Neural crest cell (in vitro differentiated cells): ENCODE measurements at regions not wholly inside any gene's neighbourhood (a gene's known extent, or its start where the extent isn't known, plus 50 kb on each side); places are given as distances from the start of the nearest gene placed in this dataset.

Experiments
- DNase-seq: peaks from one replicate; pipeline ENCODE4 v3.0.0; 2021; ENCODE audit warnings: low read depth, mixed read lengths, low spot score
- H3K27ac Mint-ChIP-seq: one replicate; pipeline ENCODE4 v1.8.0; 2021; ENCODE audit warnings: mild to moderate bottlenecking, mixed read lengths; ENCODE audit not compliant: unreplicated experiment
- H3K27me3 Mint-ChIP-seq: 2 replicates; pipeline ENCODE4 v1.8.0; 2021; ENCODE audit warnings: low read depth, mild to moderate bottlenecking, mixed read lengths
- H3K36me3 Mint-ChIP-seq: 2 replicates; pipeline ENCODE4 v1.8.0; 2021; ENCODE audit warnings: low read depth, mild to moderate bottlenecking, mixed read lengths
- H3K4me1 Mint-ChIP-seq: 2 replicates; pipeline ENCODE4 v1.8.0; 2021; ENCODE audit warnings: mixed read lengths
- H3K4me3 Mint-ChIP-seq: one replicate; pipeline ENCODE4 v1.8.0; 2021; ENCODE audit warnings: mild to moderate bottlenecking, mixed read lengths
- H3K9me3 Mint-ChIP-seq: 2 replicates; pipeline ENCODE4 v1.8.0; 2021; ENCODE audit warnings: mixed read lengths
- TF ChIP-seq, protein P1 (sequence below): fragments of 200-600 bp; sonication (generic); conservative IDR thresholded peaks from 2 replicates; pipeline ENCODE4 v1.5.0; 2021; ENCODE audit warnings: antibody characterized with exemption, mild to moderate bottlenecking

DNA sequence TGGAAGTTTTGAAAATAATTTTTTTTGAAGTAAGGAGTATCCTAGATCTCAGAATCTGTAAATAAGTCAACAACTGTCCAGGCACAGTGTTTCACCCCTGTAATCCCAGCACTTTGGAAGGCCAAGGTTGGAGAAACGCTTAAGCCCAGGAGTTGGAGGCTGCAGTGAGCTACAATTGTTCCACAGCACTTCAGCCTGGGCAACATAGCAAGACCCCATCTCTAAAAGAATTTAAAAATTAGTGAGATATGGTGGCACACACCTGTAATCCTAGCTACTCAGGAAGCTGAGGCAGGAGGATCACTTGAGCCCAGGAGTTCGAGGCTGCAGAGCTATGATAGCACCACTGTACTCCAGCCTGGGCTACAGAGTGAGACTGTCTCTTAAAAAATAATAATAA is 87.2 kb upstream of the ZNF507 start:
- H3K27me3 Mint-ChIP-seq: peaks cover 2% of the 10 kb centered on the region
- H3K9me3 Mint-ChIP-seq: peaks cover 3% of the 10 kb centered on the region
- no peak for DNase-seq
- peaks cover 4% of the 10 kb centered on the region for H3K4me1 Mint-ChIP-seq
- TF ChIP-seq, protein P1, sequence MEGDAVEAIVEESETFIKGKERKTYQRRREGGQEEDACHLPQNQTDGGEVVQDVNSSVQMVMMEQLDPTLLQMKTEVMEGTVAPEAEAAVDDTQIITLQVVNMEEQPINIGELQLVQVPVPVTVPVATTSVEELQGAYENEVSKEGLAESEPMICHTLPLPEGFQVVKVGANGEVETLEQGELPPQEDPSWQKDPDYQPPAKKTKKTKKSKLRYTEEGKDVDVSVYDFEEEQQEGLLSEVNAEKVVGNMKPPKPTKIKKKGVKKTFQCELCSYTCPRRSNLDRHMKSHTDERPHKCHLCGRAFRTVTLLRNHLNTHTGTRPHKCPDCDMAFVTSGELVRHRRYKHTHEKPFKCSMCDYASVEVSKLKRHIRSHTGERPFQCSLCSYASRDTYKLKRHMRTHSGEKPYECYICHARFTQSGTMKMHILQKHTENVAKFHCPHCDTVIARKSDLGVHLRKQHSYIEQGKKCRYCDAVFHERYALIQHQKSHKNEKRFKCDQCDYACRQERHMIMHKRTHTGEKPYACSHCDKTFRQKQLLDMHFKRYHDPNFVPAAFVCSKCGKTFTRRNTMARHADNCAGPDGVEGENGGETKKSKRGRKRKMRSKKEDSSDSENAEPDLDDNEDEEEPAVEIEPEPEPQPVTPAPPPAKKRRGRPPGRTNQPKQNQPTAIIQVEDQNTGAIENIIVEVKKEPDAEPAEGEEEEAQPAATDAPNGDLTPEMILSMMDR: no peak
- no peak overlapping the region for H3K4me3 Mint-ChIP-seq
- H3K36me3 Mint-ChIP-seq: no peaks in the 10 kb centered on the region
- peak overlapping the region; percentile 29 for H3K27ac Mint-ChIP-seq

DNA sequence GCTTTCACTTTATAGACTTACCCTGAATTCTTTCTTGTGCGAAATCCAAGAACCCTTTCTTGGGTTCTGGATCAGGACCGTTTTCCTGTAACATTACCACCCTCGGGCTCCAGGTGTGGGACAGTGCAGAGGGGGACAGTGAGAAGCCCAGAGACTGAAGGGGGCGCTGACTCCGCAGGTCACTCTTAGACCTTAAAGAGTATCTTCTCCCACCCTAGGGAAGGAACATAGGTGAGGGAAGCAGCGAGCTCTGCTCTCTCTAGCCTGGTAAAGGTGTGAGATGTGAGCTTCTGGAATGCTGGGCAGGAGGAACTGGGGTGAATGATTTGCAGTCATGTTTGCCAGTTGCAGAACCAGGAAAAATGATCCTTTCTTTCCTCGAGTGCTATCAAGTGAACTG is 80.8 kb upstream of the ZNF507 start:
- H3K9me3 Mint-ChIP-seq: peaks cover 1% of the 10 kb centered on the region
- TF ChIP-seq, protein P1: no peak
- no peak overlapping the region for H3K27ac Mint-ChIP-seq
- H3K36me3 Mint-ChIP-seq: no peaks in the 10 kb centered on the region
- H3K4me1 Mint-ChIP-seq: peaks cover 30% of the 10 kb centered on the region
- no peak overlapping the region for H3K4me3 Mint-ChIP-seq
- DNase-seq: no peak
- H3K27me3 Mint-ChIP-seq: peaks cover 2% of the 10 kb centered on the region

GRCh38 chr19:32265995-32266394 is 79.4 kb upstream of the ZNF507 start:
- H3K27ac Mint-ChIP-seq: no peak overlapping the region
- H3K27me3 Mint-ChIP-seq: peaks cover 5% of the 10 kb centered on the region
- no peak for DNase-seq
- H3K4me3 Mint-ChIP-seq: no peak overlapping the region
- H3K4me1 Mint-ChIP-seq: peaks cover 30% of the 10 kb centered on the region
- TF ChIP-seq, protein P1: no peak
- H3K9me3 Mint-ChIP-seq: no peaks in the 10 kb centered on the region
- no peaks in the 10 kb centered on the region for H3K36me3 Mint-ChIP-seq

- H3K4me3 Mint-ChIP-seq: no peak overlapping the region
- no peaks in the 10 kb centered on the region for H3K36me3 Mint-ChIP-seq
- no peak overlapping the region for H3K27ac Mint-ChIP-seq
- H3K4me1 Mint-ChIP-seq: peaks cover 30% of the 10 kb centered on the region
- TF ChIP-seq, protein P1: no peak
- no peak for DNase-seq
- H3K27me3 Mint-ChIP-seq: peaks cover 5% of the 10 kb centered on the region
- no peaks in the 10 kb centered on the region for H3K9me3 Mint-ChIP-seq
Measured at GRCh38 chr19:32266460-32266859, 79.0 kb upstream of the ZNF507 start.

GRCh38 chr19:32268381-32268780 is 77.0 kb upstream of the ZNF507 start:
- peaks cover 25% of the 10 kb centered on the region for H3K4me1 Mint-ChIP-seq
- H3K27me3 Mint-ChIP-seq: peaks cover 3% of the 10 kb centered on the region
- TF ChIP-seq, protein P1: no peak
- H3K9me3 Mint-ChIP-seq: no peaks in the 10 kb centered on the region
- no peaks in the 10 kb centered on the region for H3K36me3 Mint-ChIP-seq
- no peak overlapping the region for H3K4me3 Mint-ChIP-seq
- no peak for DNase-seq
- no peak overlapping the region for H3K27ac Mint-ChIP-seq

GRCh38 chr19:32269831-32270230 is 75.6 kb upstream of the ZNF507 start:
- H3K27me3 Mint-ChIP-seq: peaks cover 5% of the 10 kb centered on the region

More at GRCh38 chr19:32269831-32270230, 75.6 kb upstream of the ZNF507 start:
- Mint-ChIP-seq H3K9me3 (peaks cover 2% of the 10 kb centered on the region), H3K36me3 (no peaks in the 10 kb centered on the region), H3K4me1 (peaks cover 25% of the 10 kb centered on the region), H3K27ac (no peak overlapping the region), H3K4me3 (no peak overlapping the region)
- no peak for DNase-seq
- TF ChIP-seq, protein P1: no peak
